GM12878 (cell line): ENCODE measurements at regions not wholly inside any gene's neighbourhood (a gene's known extent, or its start where the extent isn't known, plus 50 kb on each side); places are given as distances from the start of the nearest gene placed in this dataset.

Experiments
- ATF2 ChIP-seq: IDR thresholded peaks from 2 replicates; pipeline ENCODE4 v1.6.1; 2012; ENCODE audit warnings: low read length, inconsistent platforms
- ATF3 ChIP-seq: IDR thresholded peaks from 2 replicates; pipeline ENCODE4 v1.6.1; 2011; ENCODE audit warnings: low read depth, mild to moderate bottlenecking, low read length, moderate library complexity, borderline replicate concordance; ENCODE audit errors: extremely low read depth
- BMI1 ChIP-seq: fragments of 450-650 bp; IDR thresholded peaks from 2 replicates; pipeline ENCODE4 v1.6.1; 2016; ENCODE audit warnings: mild to moderate bottlenecking, moderate library complexity, borderline replicate concordance
- CBX5 ChIP-seq: sonication (generic); IDR thresholded peaks from 2 replicates; pipeline ENCODE4 v1.6.1; 2016; ENCODE audit warnings: low read depth, moderate library complexity, mild to moderate bottlenecking, inconsistent platforms
- CHD1 ChIP-seq: IDR thresholded peaks from 2 replicates; pipeline ENCODE4 v1.6.1; 2012; ENCODE audit warnings: low read depth, low read length, improper control_type of control experiment
- CHD2 ChIP-seq: IDR thresholded peaks from 2 replicates; pipeline ENCODE4 v1.6.1; 2011; ENCODE audit warnings: low read depth, low read length, improper control_type of control experiment, borderline replicate concordance
- E2F8 ChIP-seq: fragments of 450-650 bp; IDR thresholded peaks from 2 replicates; pipeline ENCODE4 v1.6.1; 2018; ENCODE audit warnings: mild to moderate bottlenecking, low read depth, moderate library complexity; ENCODE audit not compliant: partially characterized antibody
- EZH2 ChIP-seq: IDR thresholded peaks from 2 replicates; pipeline ENCODE4 v1.6.1; 2012; ENCODE audit warnings: low read depth, mild to moderate bottlenecking, control low read depth, inconsistent platforms, low read length, borderline replicate concordance; ENCODE audit not compliant: control insufficient read depth
- HCFC1 ChIP-seq: fragments of 150-350 bp; IDR thresholded peaks from 2 replicates; pipeline ENCODE4 v1.6.1; 2014; ENCODE audit warnings: low read length
- JUNB ChIP-seq: IDR thresholded peaks from 2 replicates; pipeline ENCODE4 v1.6.1; 2016; ENCODE audit warnings: antibody characterized with exemption, mild to moderate bottlenecking
- NR2C1 ChIP-seq: fragments of 450-650 bp; IDR thresholded peaks from 2 replicates; pipeline ENCODE4 v1.6.1; 2017; ENCODE audit warnings: antibody characterized with exemption, mild to moderate bottlenecking, moderate library complexity
- REST ChIP-seq: IDR thresholded peaks from 2 replicates; pipeline ENCODE4 v1.6.1; 2012; ENCODE audit warnings: mild to moderate bottlenecking, low read depth, low read length
- SREBF1 ChIP-seq: IDR thresholded peaks from 2 replicates; pipeline ENCODE4 v1.6.1; 2012; ENCODE audit warnings: mild to moderate bottlenecking, low read length
- SRF ChIP-seq, 2 experiments: IDR thresholded peaks; 2 replicates each; pipeline ENCODE4 v1.6.1; 2011; ENCODE audit warnings: low read depth in 2 of 2, low read length in 2 of 2, mild to moderate bottlenecking in 1 of 2, moderate library complexity in 1 of 2
- STAT1 ChIP-seq: fragments of 450-650 bp; conservative IDR thresholded peaks from 2 replicates; pipeline ENCODE4 v1.6.1; 2014; ENCODE audit warnings: antibody characterized with exemption, mild to moderate bottlenecking
- SUZ12 ChIP-seq: fragments of 200-600 bp; sonication (generic); IDR thresholded peaks from one replicate; pipeline ENCODE4 v1.6.1; 2018; ENCODE audit warnings: antibody characterized with exemption, mild to moderate bottlenecking; ENCODE audit not compliant: unreplicated experiment
- ZBTB40 ChIP-seq: fragments of 450-650 bp; IDR thresholded peaks from 2 replicates; pipeline ENCODE4 v1.6.1; 2016; ENCODE audit warnings: mild to moderate bottlenecking, moderate library complexity, borderline replicate concordance
- ZNF217 ChIP-seq: fragments of 450-650 bp; IDR thresholded peaks from 2 replicates; pipeline ENCODE4 v1.6.1; 2017; ENCODE audit warnings: antibody characterized with exemption, mild to moderate bottlenecking
- ZNF622 ChIP-seq: fragments of 450-650 bp; IDR thresholded peaks from 2 replicates; pipeline ENCODE4 v1.6.1; 2017; ENCODE audit warnings: mild to moderate bottlenecking, inconsistent platforms

- TF ChIP-seq ZBTB40 = no peak
- TF ChIP-seq CHD1 = no peak
- no peak for TF ChIP-seq ZNF217
- no peak for TF ChIP-seq STAT1
- TF ChIP-seq JUNB = peak; percentile 69
- TF ChIP-seq BMI1 = no peak
- TF ChIP-seq ATF3 = no peak
- no peak for TF ChIP-seq REST
- TF ChIP-seq SUZ12 = no peak
- TF ChIP-seq CHD2 = no peak
- peak; percentile 85 for TF ChIP-seq ATF2
- no peak for TF ChIP-seq HCFC1
- TF ChIP-seq SRF (IDR thresholded peaks at IDR 0.05; ENCODE audit: low read depth in 2 of 2, low read length in 2 of 2) = no peak
- no peak for TF ChIP-seq ZNF622
- no peak for TF ChIP-seq SREBF1
- TF ChIP-seq CBX5 = no peak
- no peak for TF ChIP-seq E2F8
- TF ChIP-seq EZH2 = no peak
- TF ChIP-seq NR2C1 = 0 out of 2 replicates have a peak, but pooled peaks have one; percentile 12
Observed at GRCh38 chr5:54387659-54388232, 67.8 kb upstream of the HSPB3 start (continued).
